DOHH2 (cell line): ENCODE measurements at regions not wholly inside any gene's neighbourhood (a gene's known extent, or its start where the extent isn't known, plus 50 kb on each side); places are given as distances from the start of the nearest gene placed in this dataset.

ENCODE experiments used
- H3F3A ChIP-seq: fragments of 200-600 bp; sonication (generic), shearing (Covaris generic); 2 replicates; pipeline ENCODE4 v1.6.0; 2016; ENCODE audit warnings: antibody characterized with exemption, mild to moderate bottlenecking; ENCODE audit not compliant: control insufficient read depth, insufficient read depth
- H3K27ac ChIP-seq: fragments of 200-600 bp; sonication (generic); 2 replicates; pipeline ENCODE4 v1.5.1; 2014; ENCODE audit warnings: low read depth, mild to moderate bottlenecking, low read length, moderate library complexity
- H3K27me3 ChIP-seq: fragments of 200-600 bp; sonication (generic); 2 replicates; pipeline ENCODE4 v1.6.1; 2014; ENCODE audit warnings: mild to moderate bottlenecking, low read length, mixed read lengths; ENCODE audit not compliant: control insufficient read depth
- H3K36me3 ChIP-seq: fragments of 200-600 bp; sonication (generic); 2 replicates; pipeline ENCODE4 v1.6.1; 2014; ENCODE audit warnings: mild to moderate bottlenecking, low read length, moderate library complexity, mixed read lengths; ENCODE audit not compliant: control insufficient read depth
- H3K4me1 ChIP-seq: fragments of 200-600 bp; sonication (generic); 2 replicates; pipeline ENCODE4 v1.6.1; 2014; ENCODE audit warnings: mild to moderate bottlenecking, low read length, mixed read lengths; ENCODE audit not compliant: control insufficient read depth
- H3K4me2 ChIP-seq: fragments of 200-600 bp; sonication (generic); 2 replicates; pipeline ENCODE4 v1.6.0; 2014; ENCODE audit warnings: mild to moderate bottlenecking, low read length, moderate library complexity
- H3K4me3 ChIP-seq: fragments of 200-600 bp; sonication (generic); 2 replicates; pipeline ENCODE4 v1.5.1; 2014; ENCODE audit warnings: mild to moderate bottlenecking, low read length, mixed read lengths
- H3K79me2 ChIP-seq: fragments of 200-600 bp; sonication (generic); 2 replicates; pipeline ENCODE4 v1.6.1; 2014; ENCODE audit warnings: mild to moderate bottlenecking, low read length, mixed read lengths; ENCODE audit not compliant: control insufficient read depth
- H3K9me2 ChIP-seq: fragments of 200-600 bp; sonication (generic); replicated peaks from 2 replicates; pipeline ENCODE4 v1.6.1; 2014; ENCODE audit warnings: mild to moderate bottlenecking, low read length, mixed read lengths; ENCODE audit not compliant: control insufficient read depth
- H3K9me3 ChIP-seq: fragments of 200-600 bp; sonication (generic); 2 replicates; pipeline ENCODE4 v1.6.1; 2014; ENCODE audit warnings: antibody characterized with exemption, low read length, mixed read lengths; ENCODE audit not compliant: control insufficient read depth, insufficient read depth
- H4K20me1 ChIP-seq: fragments of 200-600 bp; sonication (generic); 2 replicates; pipeline ENCODE4 v1.6.0; 2014; ENCODE audit warnings: low read depth, mild to moderate bottlenecking, antibody characterized with exemption, low read length, moderate library complexity; ENCODE audit not compliant: control insufficient read depth, insufficient read depth
- EZH2phosphoT487 ChIP-seq: fragments of 200-600 bp; sonication (generic); IDR thresholded peaks from 2 replicates; pipeline ENCODE4 v1.6.1; 2017; ENCODE audit warnings: borderline replicate concordance, mild to moderate bottlenecking, antibody characterized with exemption, low read length, moderate library complexity, mixed read lengths
- TF ChIP-seq, protein P1 (sequence below): fragments of 200-600 bp; sonication (generic); IDR thresholded peaks from one replicate; pipeline ENCODE4 v1.5.1; 2014; ENCODE audit warnings: antibody characterized with exemption, mild to moderate bottlenecking, low read depth, low read length; ENCODE audit not compliant: poor library complexity, severe bottlenecking

GRCh38 chr10:123544986-123545385 lies 121.2 kb upstream of the GPR26 start:
- Histone ChIP-seq H4K20me1 (no peaks in the 10 kb centered on the region), H3K36me3 (no peaks in the 10 kb centered on the region; the same call in 1 of the 2 replicates), H3K27ac (no peak overlapping the region), H3K4me3 (no peak overlapping the region), H3K9me3 (peaks cover 14% of the 10 kb centered on the region; the same call in 1 of the 2 replicates), H3K79me2 (no peaks in the 10 kb centered on the region), H3F3A (no peaks in the 10 kb centered on the region), H3K4me2 (no peak overlapping the region), H3K4me1 (peaks cover 23% of the 10 kb centered on the region), H3K27me3 (no peaks in the 10 kb centered on the region), H3K9me2 (no peaks in the 10 kb centered on the region)
- TF ChIP-seq EZH2phosphoT487 = no peak

DNA sequence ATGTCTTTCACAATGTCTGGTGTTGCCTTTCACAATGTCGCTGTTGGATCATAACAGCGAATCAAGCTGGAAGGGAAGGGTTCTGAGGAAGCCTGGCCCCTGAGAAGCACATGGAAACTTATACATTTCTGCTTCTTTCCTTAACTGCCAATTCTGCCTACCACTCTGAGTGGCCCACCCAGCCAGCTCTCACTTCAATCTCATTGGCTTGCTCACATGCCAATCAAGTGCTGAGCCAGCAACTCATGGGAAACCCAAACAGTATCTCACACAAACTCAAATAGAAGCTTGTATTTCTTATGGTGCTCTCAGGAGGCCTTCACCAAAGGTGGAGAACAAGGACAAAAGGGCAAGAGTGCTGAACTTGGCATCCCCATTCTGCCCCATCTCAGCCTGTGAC lies 117.4 kb upstream of the GPR26 start:
- peaks cover 14% of the 10 kb centered on the region; the same call in 1 of the 2 replicates for H3K9me3 ChIP-seq
- no peaks in the 10 kb centered on the region for H3K27me3 ChIP-seq
- H3K4me3 ChIP-seq = no peak overlapping the region
- H3K79me2 ChIP-seq = no peaks in the 10 kb centered on the region
- no peak overlapping the region for H3K4me2 ChIP-seq
- H4K20me1 ChIP-seq = no peaks in the 10 kb centered on the region
- H3F3A ChIP-seq = no peaks in the 10 kb centered on the region
- no peaks in the 10 kb centered on the region for H3K9me2 ChIP-seq
- peaks cover 35% of the 10 kb centered on the region for H3K4me1 ChIP-seq
- TF ChIP-seq, protein P1, sequence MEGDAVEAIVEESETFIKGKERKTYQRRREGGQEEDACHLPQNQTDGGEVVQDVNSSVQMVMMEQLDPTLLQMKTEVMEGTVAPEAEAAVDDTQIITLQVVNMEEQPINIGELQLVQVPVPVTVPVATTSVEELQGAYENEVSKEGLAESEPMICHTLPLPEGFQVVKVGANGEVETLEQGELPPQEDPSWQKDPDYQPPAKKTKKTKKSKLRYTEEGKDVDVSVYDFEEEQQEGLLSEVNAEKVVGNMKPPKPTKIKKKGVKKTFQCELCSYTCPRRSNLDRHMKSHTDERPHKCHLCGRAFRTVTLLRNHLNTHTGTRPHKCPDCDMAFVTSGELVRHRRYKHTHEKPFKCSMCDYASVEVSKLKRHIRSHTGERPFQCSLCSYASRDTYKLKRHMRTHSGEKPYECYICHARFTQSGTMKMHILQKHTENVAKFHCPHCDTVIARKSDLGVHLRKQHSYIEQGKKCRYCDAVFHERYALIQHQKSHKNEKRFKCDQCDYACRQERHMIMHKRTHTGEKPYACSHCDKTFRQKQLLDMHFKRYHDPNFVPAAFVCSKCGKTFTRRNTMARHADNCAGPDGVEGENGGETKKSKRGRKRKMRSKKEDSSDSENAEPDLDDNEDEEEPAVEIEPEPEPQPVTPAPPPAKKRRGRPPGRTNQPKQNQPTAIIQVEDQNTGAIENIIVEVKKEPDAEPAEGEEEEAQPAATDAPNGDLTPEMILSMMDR = no peak
- no peak for TF ChIP-seq EZH2phosphoT487
- H3K27ac ChIP-seq = no peak overlapping the region
- no peaks in the 10 kb centered on the region; the same call in 1 of the 2 replicates for H3K36me3 ChIP-seq

DNA sequence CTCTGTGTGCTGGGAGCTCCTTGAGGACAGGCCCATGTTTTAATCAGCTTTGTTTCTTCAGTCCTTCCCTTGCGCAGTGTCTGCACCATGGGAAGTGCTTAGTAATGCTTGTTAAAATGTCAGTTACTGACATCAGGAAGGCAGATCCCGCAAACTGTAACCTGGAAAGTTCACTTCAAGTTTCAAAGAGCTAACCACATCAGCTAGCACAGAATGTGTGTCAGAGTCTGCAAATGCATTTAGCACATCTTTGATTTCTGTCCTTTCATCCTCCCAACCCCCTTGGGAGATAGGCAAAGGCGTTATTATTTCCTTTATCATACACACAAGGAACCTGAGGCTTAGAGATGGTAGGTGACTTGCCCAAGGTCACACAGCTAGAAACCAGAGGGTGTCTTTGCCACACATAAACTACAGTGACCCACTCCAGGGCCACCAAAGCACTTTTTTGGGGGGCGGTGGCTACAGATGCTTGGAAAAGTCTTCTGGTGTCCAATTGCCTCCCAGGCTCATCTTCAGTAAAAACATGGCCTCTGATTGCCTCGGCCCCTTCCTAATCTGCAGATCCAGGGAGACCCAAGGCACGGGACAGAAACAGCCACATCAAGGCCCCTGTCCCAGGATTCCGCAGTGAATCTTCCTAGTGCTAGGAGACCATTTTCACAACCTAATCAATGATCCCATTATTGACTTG lies 116.2 kb upstream of the GPR26 start:
- H3K9me3 ChIP-seq = peaks cover 11% of the 10 kb centered on the region; the same call in 1 of the 2 replicates
- no peaks in the 10 kb centered on the region for H4K20me1 ChIP-seq
- no peak overlapping the region for H3K27ac ChIP-seq
- TF ChIP-seq, protein P1 = no peak
- TF ChIP-seq EZH2phosphoT487 = no peak
- H3K36me3 ChIP-seq = no peaks in the 10 kb centered on the region; the same call in 1 of the 2 replicates
- no peaks in the 10 kb centered on the region for H3F3A ChIP-seq
- H3K4me1 ChIP-seq = peaks cover 42% of the 10 kb centered on the region
- no peak overlapping the region for H3K4me3 ChIP-seq
- H3K79me2 ChIP-seq = no peaks in the 10 kb centered on the region
- H3K27me3 ChIP-seq = no peaks in the 10 kb centered on the region
- no peak overlapping the region for H3K4me2 ChIP-seq
- H3K9me2 ChIP-seq = no peaks in the 10 kb centered on the region

- Histone ChIP-seq H3K4me3 (no peak overlapping the region), H3K79me2 (no peaks in the 10 kb centered on the region), H3K9me2 (no peaks in the 10 kb centered on the region), H3K4me1 (peaks cover 46% of the 10 kb centered on the region), H3K27me3 (no peaks in the 10 kb centered on the region), H3F3A (no peaks in the 10 kb centered on the region), H3K9me3 (peaks cover 5% of the 10 kb centered on the region; the same call in 1 of the 2 replicates), H3K27ac (no peak overlapping the region), H3K36me3 (no peaks in the 10 kb centered on the region; the same call in 1 of the 2 replicates), H4K20me1 (no peaks in the 10 kb centered on the region), H3K4me2 (no peak overlapping the region)
- no peak for TF ChIP-seq EZH2phosphoT487
- TF ChIP-seq, protein P1 = no peak
Measured at GRCh38 chr10:123550675-123551096, 115.5 kb upstream of the GPR26 start.
